Right atrium auricular region (tissue), 2 donors: ENCODE measurements at regions not wholly inside any gene's neighbourhood (a gene's known extent, or its start where the extent isn't known, plus 50 kb on each side); places are given as distances from the start of the nearest gene placed in this dataset.

Experiments used
- DNase-seq: peaks from one replicate; pipeline ENCODE4 v3.0.0-alpha.2; 2019; ENCODE audit warnings: low spot score
- H3K27ac ChIP-seq, 2 donors: fragments of 200-600 bp; sonication (generic); 1 replicate in 1 of 2; 2 replicates in 1 of 2; pipeline ENCODE4 v1.5.1; 2016 to 2019
- H3K27me3 ChIP-seq, 2 donors: fragments of 200-600 bp; sonication (generic); one replicate each; pipeline versions ENCODE4 v1.5.1 to v1.6.0; 2017 to 2019
- H3K36me3 ChIP-seq: fragments of 200-600 bp; sonication (generic); one replicate; pipeline ENCODE4 v1.5.1; 2016
- H3K4me1 ChIP-seq, 2 donors: fragments of 200-600 bp; sonication (generic); one replicate each; pipeline versions ENCODE4 v1.5.1 to v1.6.0; 2017 to 2019
- H3K4me3 ChIP-seq, 2 donors: fragments of 200-600 bp; sonication (generic); 1 replicate in 1 of 2; 2 replicates in 1 of 2; pipeline ENCODE4 v1.5.1; 2017 to 2019; ENCODE audit warnings: mild to moderate bottlenecking in 1 of 2, moderate library complexity in 1 of 2
- H3K9me3 ChIP-seq, 2 donors: fragments of 200-600 bp; sonication (generic); one replicate each; pipeline ENCODE4 v1.5.1; 2019
- CTCF ChIP-seq, 2 donors: fragments of 200-600 bp; sonication (generic); IDR thresholded peaks; one replicate each; pipeline ENCODE4 v1.5.1; 2019; ENCODE audit warnings: antibody characterized with exemption in 2 of 2

DNA sequence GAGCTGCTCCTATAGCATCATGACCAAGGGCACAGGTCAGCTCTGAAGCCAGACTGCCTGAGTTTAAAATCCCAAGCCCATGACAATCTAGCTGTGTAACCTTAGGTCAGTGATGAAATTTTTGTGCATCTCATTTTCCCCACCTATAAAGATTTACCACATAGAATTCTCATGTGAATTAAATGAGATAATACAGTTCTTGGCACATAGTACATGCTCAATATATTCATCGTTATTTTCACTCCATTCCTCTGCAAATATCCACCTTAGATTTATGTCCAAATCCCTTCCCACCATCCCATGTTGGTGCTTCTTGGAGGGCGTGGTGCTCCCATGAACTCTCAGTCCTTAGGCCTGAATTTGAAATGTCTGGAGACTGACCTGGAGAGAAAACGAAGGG, 300.1 kb downstream of the TLE3 start:
- H3K4me3 ChIP-seq = no peak overlapping the region
- no peak for TF ChIP-seq CTCF (IDR thresholded peaks at IDR 0.05)
- no peak overlapping the region for H3K27ac ChIP-seq
- no peaks in the 10 kb centered on the region for H3K36me3 ChIP-seq
- no peak for DNase-seq
- H3K27me3 ChIP-seq = no peaks in the 10 kb centered on the region
- H3K9me3 ChIP-seq = no peaks in the 10 kb centered on the region
- peaks cover 0 to 28% of the 10 kb centered on the region in 2 donors for H3K4me1 ChIP-seq

- Histone ChIP-seq H3K4me1 (peaks cover 0 to 24% of the 10 kb centered on the region in 2 donors), H3K9me3 (no peaks in the 10 kb centered on the region), H3K4me3 (no peak overlapping the region), H3K27me3 (no peaks in the 10 kb centered on the region), H3K36me3 (no peaks in the 10 kb centered on the region), H3K27ac (no peak overlapping the region)
- no peak for TF ChIP-seq CTCF (IDR thresholded peaks at IDR 0.05)
- no peak for DNase-seq
Observed at GRCh38 chr15:69798481-69799250, 299.1 kb downstream of the TLE3 start.

GRCh38 chr15:69801144-69801543, 296.6 kb downstream of the TLE3 start:
- no peak for DNase-seq

DNA sequence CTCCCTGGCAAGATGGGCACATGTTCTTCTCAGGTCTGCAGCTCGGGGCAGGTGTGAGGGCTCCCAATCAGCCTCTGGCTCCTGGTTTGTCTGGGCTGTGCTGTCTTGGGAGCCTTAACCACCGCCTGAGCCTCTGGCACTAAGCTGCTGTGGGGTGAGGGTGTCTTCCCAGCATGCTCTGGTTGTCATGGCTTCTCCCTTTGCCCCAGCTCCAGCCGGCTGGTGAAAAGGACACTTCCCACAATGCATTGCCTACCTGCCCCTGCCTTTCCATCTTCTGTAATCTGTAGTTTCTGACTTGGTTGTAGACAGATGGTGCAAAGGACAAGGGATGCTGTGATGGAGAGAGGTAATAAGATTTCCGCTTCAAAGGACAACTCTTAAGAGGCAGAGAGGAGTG, 295.3 kb downstream of the TLE3 start:
- no peak for DNase-seq
- Histone ChIP-seq H3K27ac (no peak overlapping the region), H3K36me3 (no peaks in the 10 kb centered on the region), H3K9me3 (no peaks in the 10 kb centered on the region), H3K27me3 (no peaks in the 10 kb centered on the region), H3K4me3 (no peak overlapping the region), H3K4me1 (no peaks in the 10 kb centered on the region)
- TF ChIP-seq CTCF (IDR thresholded peaks at IDR 0.05) = no peak

More at GRCh38 chr15:69801144-69801543, 296.6 kb downstream of the TLE3 start:
- no peaks in the 10 kb centered on the region for H3K27me3 ChIP-seq
- H3K27ac ChIP-seq = no peak overlapping the region
- H3K9me3 ChIP-seq = no peaks in the 10 kb centered on the region
- H3K4me3 ChIP-seq = no peak overlapping the region
- no peak for TF ChIP-seq CTCF (IDR thresholded peaks at IDR 0.05)
- no peaks in the 10 kb centered on the region for H3K36me3 ChIP-seq
- no peaks in the 10 kb centered on the region for H3K4me1 ChIP-seq

DNA sequence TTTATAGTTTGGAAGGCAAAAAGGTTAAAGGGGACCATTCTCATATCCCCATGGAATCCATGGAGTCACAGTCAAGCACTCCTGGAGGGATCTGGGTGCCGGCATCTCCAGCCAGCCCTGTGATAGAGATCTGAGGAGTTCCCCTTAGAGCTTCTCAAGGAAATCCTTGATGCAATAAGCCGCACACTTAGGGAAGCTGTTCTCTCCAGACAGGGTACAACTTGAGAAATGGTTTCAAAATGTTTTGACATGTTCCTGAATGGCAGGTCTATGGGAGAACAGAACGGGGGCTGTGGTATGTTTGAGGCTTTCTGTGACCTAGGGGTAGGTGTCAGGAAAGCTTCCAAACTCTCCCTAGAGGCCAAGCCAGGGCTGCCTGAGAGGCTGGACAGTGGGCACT, 292.9 kb downstream of the TLE3 start:
- Histone ChIP-seq H3K9me3 (no peaks in the 10 kb centered on the region), H3K4me1 (no peaks in the 10 kb centered on the region), H3K27ac (no peak overlapping the region), H3K27me3 (no peaks in the 10 kb centered on the region), H3K36me3 (no peaks in the 10 kb centered on the region), H3K4me3 (no peak overlapping the region)
- DNase-seq = no peak
- TF ChIP-seq CTCF (IDR thresholded peaks at IDR 0.05) = no peak
